Stimulated activated CD4-positive, alpha-beta T cell treated with anti-CD3 and anti-CD28 coated beads, Interleukin-1b, Interleukin-23, amount 100 ng/mL, for 48 hours (primary cell): ENCODE measurements at regions not wholly inside any gene's neighbourhood (a gene's known extent, or its start where the extent isn't known, plus 50 kb on each side); places are given as distances from the start of the nearest gene placed in this dataset.

Source experiments
- DNase-seq: peaks from one replicate; pipeline ENCODE4 v3.0.0-alpha.2; 2020

GRCh38 chr4:163582703-163583102 is 88.2 kb downstream of the TMA16 start:
- DNase-seq, result no peak

- DNase-seq, result no peak
Measured at GRCh38 chr4:163587867-163588266, 93.4 kb downstream of the TMA16 start.

- DNase-seq, result no peak
Measured at GRCh38 chr4:163588532-163588931, 94.0 kb downstream of the TMA16 start.

GRCh38 chr4:163590103-163590502 is 95.6 kb downstream of the TMA16 start:
- DNase-seq, result no peak

- no peak for DNase-seq
Measured at GRCh38 chr4:163590619-163591264, 96.3 kb downstream of the TMA16 start.

GRCh38 chr4:163591614-163592020 is 97.1 kb downstream of the TMA16 start:
- no peak for DNase-seq

GRCh38 chr4:163592212-163592611 is 97.7 kb downstream of the TMA16 start:
- DNase-seq, result no peak

GRCh38 chr4:163595580-163595979 is 101.1 kb downstream of the TMA16 start:
- DNase-seq, result no peak

GRCh38 chr4:163598028-163598427 is 103.5 kb downstream of the TMA16 start:
- no peak for DNase-seq

- DNase-seq, result no peak
Measured at GRCh38 chr4:163598489-163598888, 104.0 kb downstream of the TMA16 start.

- no peak for DNase-seq
Measured at GRCh38 chr4:163600727-163601126, 106.2 kb downstream of the TMA16 start.

- DNase-seq, result no peak
Measured at GRCh38 chr4:163603257-163603656, 108.8 kb downstream of the TMA16 start.

GRCh38 chr4:163606896-163607691 is 112.6 kb downstream of the TMA16 start:
- no peak for DNase-seq

- no peak for DNase-seq
Measured at GRCh38 chr4:163609019-163609418, 114.5 kb downstream of the TMA16 start.

- DNase-seq, result no peak
Measured at GRCh38 chr4:163610648-163611047, 116.2 kb downstream of the TMA16 start.

- DNase-seq, result no peak
Measured at GRCh38 chr4:163611182-163611581, 116.7 kb downstream of the TMA16 start.

- no peak for DNase-seq
Measured at GRCh38 chr4:163611784-163612445, 117.4 kb downstream of the TMA16 start.

- no peak for DNase-seq
Measured at GRCh38 chr4:163612762-163613161, 118.3 kb downstream of the TMA16 start.

GRCh38 chr4:163613383-163613782 is 118.9 kb downstream of the TMA16 start:
- no peak for DNase-seq

- no peak for DNase-seq
Measured at GRCh38 chr4:163614866-163615265, 120.4 kb downstream of the TMA16 start.

- no peak for DNase-seq
Measured at GRCh38 chr4:163618845-163619244, 124.4 kb downstream of the TMA16 start.

GRCh38 chr4:163620738-163621137 is 126.2 kb downstream of the TMA16 start:
- DNase-seq, result no peak

- DNase-seq, result no peak
Measured at GRCh38 chr4:163621821-163622220, 127.3 kb downstream of the TMA16 start.
